HG03432 (cell line): ENCODE measurements at regions not wholly inside any gene's neighbourhood (a gene's known extent, or its start where the extent isn't known, plus 50 kb on each side); places are given as distances from the start of the nearest gene placed in this dataset.

ENCODE experiments used
- ATAC-seq: cut with Tn5 transposase; IDR thresholded peaks from one replicate; pipeline ENCODE4 v1.9.1; 2021; ENCODE audit warnings: mild to moderate bottlenecking, moderate library complexity; ENCODE audit not compliant: unreplicated experiment

- no peak for ATAC-seq
Observed at GRCh38 chr11:15723966-15724365, 609.2 kb downstream of the INSC start.

GRCh38 chr11:15724601-15725000 is 609.9 kb downstream of the INSC start:
- no peak for ATAC-seq

- ATAC-seq = no peak
Observed at GRCh38 chr11:15725246-15725645, 610.5 kb downstream of the INSC start.

- ATAC-seq = no peak
Observed at GRCh38 chr11:15726221-15726746, 611.6 kb downstream of the INSC start.

GRCh38 chr11:15726893-15727519 is 612.3 kb downstream of the INSC start:
- no peak for ATAC-seq

- no peak for ATAC-seq
Observed at GRCh38 chr11:15727520-15727914, 612.8 kb downstream of the INSC start.

- no peak for ATAC-seq
Observed at GRCh38 chr11:15728207-15728606, 613.5 kb downstream of the INSC start.

GRCh38 chr11:15730263-15730994 is 615.7 kb downstream of the INSC start:
- no peak for ATAC-seq

GRCh38 chr11:15730995-15731385 is 616.3 kb downstream of the INSC start:
- ATAC-seq = no peak

- no peak for ATAC-seq
Observed at GRCh38 chr11:15735706-15736105, 620.6 kb downstream of the SOX6 start.

GRCh38 chr11:15737320-15737719 is 619.0 kb downstream of the SOX6 start:
- no peak for ATAC-seq

GRCh38 chr11:15738931-15739330 is 617.4 kb downstream of the SOX6 start:
- ATAC-seq = no peak

GRCh38 chr11:15742626-15743519 is 613.5 kb downstream of the SOX6 start:
- no peak for ATAC-seq

GRCh38 chr11:15744693-15745092 is 611.7 kb downstream of the SOX6 start:
- no peak for ATAC-seq

GRCh38 chr11:15745266-15745665 is 611.1 kb downstream of the SOX6 start:
- no peak for ATAC-seq

GRCh38 chr11:15747671-15748070 is 608.7 kb downstream of the SOX6 start:
- ATAC-seq = no peak

GRCh38 chr11:15748132-15748531 is 608.2 kb downstream of the SOX6 start:
- ATAC-seq = no peak

GRCh38 chr11:15748741-15749140 is 607.6 kb downstream of the SOX6 start:
- no peak for ATAC-seq

- ATAC-seq = no peak
Observed at GRCh38 chr11:15750535-15751308, 605.6 kb downstream of the SOX6 start.

- ATAC-seq = no peak
Observed at GRCh38 chr11:15754221-15754620, 602.1 kb downstream of the SOX6 start.
